Endothelial cell of umbilical vein (primary cell): ENCODE measurements at regions not wholly inside any gene's neighbourhood (a gene's known extent, or its start where the extent isn't known, plus 50 kb on each side); places are given as distances from the start of the nearest gene placed in this dataset.

Source experiments
- EZH2 ChIP-seq: IDR thresholded peaks from 2 replicates; pipeline ENCODE4 v1.6.1; 2012; ENCODE audit warnings: borderline replicate concordance, low read depth, mild to moderate bottlenecking, moderate library complexity, low read length, inconsistent platforms; ENCODE audit not compliant: severe bottlenecking
- POLR2A ChIP-seq: IDR thresholded peaks from 2 replicates; pipeline ENCODE4 v1.6.1; 2012; ENCODE audit warnings: low read depth, mild to moderate bottlenecking, control low read depth, low read length
- POLR2AphosphoS5 ChIP-seq: IDR thresholded peaks from 2 replicates; pipeline ENCODE4 v1.6.1; 2012; ENCODE audit warnings: low read depth, mild to moderate bottlenecking, control low read depth, low read length, moderate library complexity; ENCODE audit not compliant: insufficient read depth
- TF ChIP-seq, protein P1 (sequence below), 2 donors: IDR thresholded peaks; 1 replicate in 1 of 2; 2 replicates in 1 of 2; pipeline ENCODE4 v1.5.1; 2011; ENCODE audit warnings: low read length in 2 of 2, mild to moderate bottlenecking in 2 of 2, moderate library complexity in 2 of 2, control low read depth in 1 of 2, inconsistent platforms in 1 of 2, low read depth in 1 of 2; ENCODE audit not compliant: insufficient read depth in 1 of 2; ENCODE audit errors: extremely low read depth in 1 of 2

DNA sequence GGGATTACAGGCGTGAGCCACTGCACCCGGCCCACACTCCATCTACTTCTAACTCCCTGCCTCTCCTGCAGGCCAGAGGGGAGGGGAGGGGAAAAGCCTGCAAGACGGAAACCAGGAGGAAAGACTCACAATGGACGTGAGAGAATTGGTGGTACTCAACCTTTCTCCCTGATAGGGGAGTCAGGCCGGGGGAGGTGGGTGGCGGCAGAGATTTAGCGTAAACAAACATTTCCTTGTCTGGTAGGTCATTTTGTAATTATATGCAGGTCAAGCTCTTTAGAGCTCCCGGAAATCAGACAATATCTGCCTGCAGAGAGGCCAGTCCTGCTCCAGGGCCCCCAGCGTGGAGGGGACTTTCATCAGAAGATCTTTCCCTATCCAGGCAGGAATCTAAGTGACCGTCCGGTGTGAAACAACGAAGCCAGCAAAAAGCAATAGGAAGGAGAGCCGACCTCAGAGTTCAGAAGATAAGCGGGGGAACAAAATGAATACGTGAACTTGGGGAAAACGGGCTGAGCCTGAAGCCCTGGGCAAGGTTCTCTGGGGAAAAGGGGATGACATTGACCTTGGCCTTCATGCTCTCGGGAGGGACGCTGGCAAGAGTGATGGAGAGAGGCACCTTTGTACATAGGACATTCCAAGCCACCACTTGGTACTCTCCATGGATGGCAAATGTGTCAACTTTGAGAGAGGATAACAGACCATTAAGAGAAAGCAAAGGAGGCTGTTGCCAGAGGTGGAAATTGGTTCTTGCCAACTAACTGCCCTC is 62.3 kb downstream of the SPRING1 start:
- TF ChIP-seq, protein P1, sequence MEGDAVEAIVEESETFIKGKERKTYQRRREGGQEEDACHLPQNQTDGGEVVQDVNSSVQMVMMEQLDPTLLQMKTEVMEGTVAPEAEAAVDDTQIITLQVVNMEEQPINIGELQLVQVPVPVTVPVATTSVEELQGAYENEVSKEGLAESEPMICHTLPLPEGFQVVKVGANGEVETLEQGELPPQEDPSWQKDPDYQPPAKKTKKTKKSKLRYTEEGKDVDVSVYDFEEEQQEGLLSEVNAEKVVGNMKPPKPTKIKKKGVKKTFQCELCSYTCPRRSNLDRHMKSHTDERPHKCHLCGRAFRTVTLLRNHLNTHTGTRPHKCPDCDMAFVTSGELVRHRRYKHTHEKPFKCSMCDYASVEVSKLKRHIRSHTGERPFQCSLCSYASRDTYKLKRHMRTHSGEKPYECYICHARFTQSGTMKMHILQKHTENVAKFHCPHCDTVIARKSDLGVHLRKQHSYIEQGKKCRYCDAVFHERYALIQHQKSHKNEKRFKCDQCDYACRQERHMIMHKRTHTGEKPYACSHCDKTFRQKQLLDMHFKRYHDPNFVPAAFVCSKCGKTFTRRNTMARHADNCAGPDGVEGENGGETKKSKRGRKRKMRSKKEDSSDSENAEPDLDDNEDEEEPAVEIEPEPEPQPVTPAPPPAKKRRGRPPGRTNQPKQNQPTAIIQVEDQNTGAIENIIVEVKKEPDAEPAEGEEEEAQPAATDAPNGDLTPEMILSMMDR (IDR thresholded peaks at IDR 0.05; ENCODE audit: extremely low read depth in 1 of 2, insufficient read depth in 1 of 2, low read depth in 1 of 2, low read length in 2 of 2) = no peak
- TF ChIP-seq EZH2 (no peak), POLR2A (no peak), POLR2AphosphoS5 (no peak)
